ENCODE measurements at regions not wholly inside any gene's neighbourhood (a gene's known extent, or its start where the extent isn't known, plus 50 kb on each side); places are given as distances from the start of the nearest gene placed in this dataset.
"Not testable (repeated sequence)": the region's sequence is repeated elsewhere in the genome, so short reads cannot be mapped to it uniquely, and the experiment has no call there.

GRCh38 chr5:152472083-152472482, 67.0 kb upstream of the NMUR2 start:
- no peak for DNase-seq (ENCODE audit: low read depth in 2 of 2)
- H3K4me3 ChIP-seq (replicated peaks in 1 of 2; ENCODE audit: low read depth in 2 of 2, low read length in 2 of 2): no peak overlapping the region
- no peak for TF ChIP-seq CTCF (IDR thresholded peaks at IDR 0.05; ENCODE audit: low read depth, low read length)

DNA sequence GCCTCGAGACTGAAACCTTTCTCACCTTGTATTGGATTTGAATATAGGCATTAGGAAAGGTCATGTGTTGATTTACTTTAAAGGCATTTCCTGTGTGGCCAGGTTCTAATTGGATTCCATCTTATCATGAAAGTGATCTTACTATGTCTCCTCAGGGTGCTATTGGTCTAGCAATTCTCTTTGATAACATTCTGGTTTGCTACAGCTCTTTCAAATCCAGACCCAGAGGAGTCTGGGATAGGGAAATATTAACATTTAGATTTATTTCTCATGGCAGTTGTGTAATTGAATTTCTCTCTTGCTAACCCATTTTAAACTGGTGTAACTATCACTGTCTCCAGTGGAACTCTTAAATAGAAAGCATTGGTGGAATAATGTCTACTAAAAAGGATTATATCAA, 69.9 kb upstream of the NMUR2 start:
- H3K4me3 ChIP-seq (replicated peaks in 1 of 2; ENCODE audit: low read depth in 2 of 2, low read length in 2 of 2): no peak overlapping the region
- TF ChIP-seq CTCF (IDR thresholded peaks at IDR 0.05; ENCODE audit: low read depth, low read length): no peak

DNA sequence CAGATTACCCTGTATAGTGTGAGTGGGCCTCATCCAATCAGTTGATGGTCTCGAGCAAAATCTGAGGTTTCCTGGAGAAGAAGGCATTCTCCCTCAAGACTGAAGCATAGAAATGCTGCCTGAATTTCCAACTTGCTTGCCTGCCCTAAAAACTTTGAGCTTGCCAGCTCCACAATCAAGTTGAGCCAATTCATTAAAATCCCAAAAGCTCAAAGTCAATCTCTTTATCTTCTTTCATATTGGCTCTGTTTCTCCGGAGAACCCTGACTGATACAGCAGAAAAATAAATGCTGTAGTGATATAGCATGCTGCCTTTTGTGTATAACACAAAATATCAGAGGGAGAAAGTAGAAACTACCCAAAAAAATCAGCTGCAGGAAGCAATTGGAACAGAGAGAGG, 72.5 kb upstream of the NMUR2 start:
- H3K4me3 ChIP-seq (replicated peaks in 1 of 2; ENCODE audit: low read depth in 2 of 2, low read length in 2 of 2): no peak overlapping the region
- no peak for TF ChIP-seq CTCF (IDR thresholded peaks at IDR 0.05; ENCODE audit: low read depth, low read length)
- DNase-seq (ENCODE audit: low read depth in 2 of 2): no peak

More for the DNA sequence above, 69.9 kb upstream of the NMUR2 start:
- no peak for DNase-seq (ENCODE audit: low read depth in 2 of 2)

- not testable (repeated sequence) for DNase-seq (ENCODE audit: low read depth in 2 of 2); H3K4me3 ChIP-seq (replicated peaks in 1 of 2; ENCODE audit: low read depth in 2 of 2, low read length in 2 of 2)
Measured at GRCh38 chr5:152479866-152480265, 74.8 kb upstream of the NMUR2 start.

DNA sequence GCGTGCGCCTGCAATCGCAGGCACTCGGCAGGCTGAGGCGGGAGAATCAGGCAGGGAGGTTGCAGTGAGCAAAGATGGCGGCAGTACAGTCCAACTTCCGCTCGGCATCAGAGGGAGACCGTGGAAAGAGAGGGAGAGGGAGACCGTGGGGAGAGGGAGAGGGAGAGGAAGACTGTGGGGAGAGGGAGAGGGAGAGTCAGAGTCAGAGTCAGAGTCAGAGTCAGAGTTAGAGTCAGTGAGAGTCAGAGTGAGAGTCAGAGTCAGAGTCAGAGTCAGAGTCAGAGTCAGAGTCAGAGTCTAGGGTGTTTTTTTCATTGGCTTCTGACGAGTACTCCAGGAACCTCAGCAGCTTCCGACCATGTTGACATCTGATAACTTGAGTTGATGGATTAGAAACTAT, 75.6 kb upstream of the NMUR2 start:
- H3K4me3 ChIP-seq (replicated peaks in 1 of 2; ENCODE audit: low read depth in 2 of 2, low read length in 2 of 2); DNase-seq (ENCODE audit: low read depth in 2 of 2): not testable (repeated sequence)

- H3K4me3 ChIP-seq (replicated peaks in 1 of 2; ENCODE audit: low read depth in 2 of 2, low read length in 2 of 2): no peak overlapping the region
- no peak for TF ChIP-seq CTCF (IDR thresholded peaks at IDR 0.05; ENCODE audit: low read depth, low read length)
- no peak for DNase-seq (ENCODE audit: low read depth in 2 of 2)
Measured at GRCh38 chr5:152487130-152487529, 82.1 kb upstream of the NMUR2 start.

- DNase-seq (ENCODE audit: low read depth in 2 of 2): no peak
- no peak overlapping the region for H3K4me3 ChIP-seq (replicated peaks in 1 of 2; ENCODE audit: low read depth in 2 of 2, low read length in 2 of 2)
- TF ChIP-seq CTCF (IDR thresholded peaks at IDR 0.05; ENCODE audit: low read depth, low read length): no peak
Measured at GRCh38 chr5:152488869-152489268, 83.8 kb upstream of the NMUR2 start.

- no peak for TF ChIP-seq CTCF (IDR thresholded peaks at IDR 0.05; ENCODE audit: low read depth, low read length)
- no peak overlapping the region for H3K4me3 ChIP-seq (replicated peaks in 1 of 2; ENCODE audit: low read depth in 2 of 2, low read length in 2 of 2)
- no peak for DNase-seq (ENCODE audit: low read depth in 2 of 2)
Measured at GRCh38 chr5:152499814-152500535, 94.9 kb upstream of the NMUR2 start.
